Activated T-helper 1 cell treated with anti-CD3 and anti-CD28 coated beads, Interleukin-12 subunit alpha, Interleukin-12 subunit beta, Interleukin-2, Interleukin-4 antibody, amounts not matched to agents 30 ng/mL and 10 ng/mL and 1 ng/mL, durations not matched to agents 14 hours and 24 hours and 36 hours (primary cell): ENCODE measurements at regions not wholly inside any gene's neighbourhood (a gene's known extent, or its start where the extent isn't known, plus 50 kb on each side); places are given as distances from the start of the nearest gene placed in this dataset.
"Not testable (repeated sequence)": the region's sequence is repeated elsewhere in the genome, so short reads cannot be mapped to it uniquely, and the experiment has no call there.

Source experiments
- DNase-seq: peaks from one replicate; pipeline ENCODE4 v3.0.0; 2021; ENCODE audit warnings: low spot score
- H3K27ac Mint-ChIP-seq: one replicate; pipeline ENCODE4 v1.8.0; 2021; ENCODE audit warnings: mild to moderate bottlenecking, mixed read lengths
- H3K27me3 Mint-ChIP-seq: one replicate; pipeline ENCODE4 v1.8.0; 2022; ENCODE audit warnings: mild to moderate bottlenecking, moderate library complexity, mixed read lengths; ENCODE audit not compliant: insufficient read depth
- H3K36me3 Mint-ChIP-seq: one replicate; pipeline ENCODE4 v1.8.0; 2021; ENCODE audit warnings: low read depth, mixed read lengths
- H3K4me1 Mint-ChIP-seq: one replicate; pipeline ENCODE4 v1.8.0; 2021; ENCODE audit warnings: low read depth, mixed read lengths
- H3K4me3 Mint-ChIP-seq: one replicate; pipeline ENCODE4 v1.8.0; 2021; ENCODE audit warnings: mild to moderate bottlenecking, moderate library complexity, mixed read lengths
- H3K9me3 Mint-ChIP-seq: one replicate; pipeline ENCODE4 v1.8.0; 2021; ENCODE audit warnings: mixed read lengths
- intact Hi-C: fragments of 100-400 bp; cut with micrococcal nuclease; formaldehyde crosslinking; loops from one replicate; pipeline ENCODE4 v1.15.1; 2024

DNA sequence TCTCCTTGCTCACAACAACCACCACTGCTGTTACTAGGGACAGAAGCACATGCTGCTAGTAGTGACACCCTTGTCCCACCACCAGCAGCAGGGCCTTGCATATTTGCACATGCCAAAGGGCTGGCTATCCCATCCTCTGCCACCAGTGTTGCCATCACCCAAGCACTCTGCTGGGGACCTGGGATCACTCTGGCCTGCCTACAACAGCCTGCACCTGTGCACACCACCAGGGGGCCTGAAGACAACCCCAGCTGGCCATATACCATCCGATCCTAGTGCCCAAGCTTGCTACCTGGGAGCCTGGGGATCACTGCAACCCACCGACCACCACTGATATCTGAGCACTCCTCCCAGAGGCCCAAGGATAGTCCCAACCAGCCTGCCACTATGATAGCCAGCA is 99.9 kb upstream of the FANCL start:
- intact Hi-C loops: no loop called here
- no peak overlapping the region for H3K27ac Mint-ChIP-seq
- H3K4me3 Mint-ChIP-seq: no peak overlapping the region
- peaks cover 13% of the 10 kb centered on the region for H3K9me3 Mint-ChIP-seq
- no peaks in the 10 kb centered on the region for H3K27me3 Mint-ChIP-seq
- no peaks in the 10 kb centered on the region for H3K36me3 Mint-ChIP-seq
- no peaks in the 10 kb centered on the region for H3K4me1 Mint-ChIP-seq
- no peak for DNase-seq

DNA sequence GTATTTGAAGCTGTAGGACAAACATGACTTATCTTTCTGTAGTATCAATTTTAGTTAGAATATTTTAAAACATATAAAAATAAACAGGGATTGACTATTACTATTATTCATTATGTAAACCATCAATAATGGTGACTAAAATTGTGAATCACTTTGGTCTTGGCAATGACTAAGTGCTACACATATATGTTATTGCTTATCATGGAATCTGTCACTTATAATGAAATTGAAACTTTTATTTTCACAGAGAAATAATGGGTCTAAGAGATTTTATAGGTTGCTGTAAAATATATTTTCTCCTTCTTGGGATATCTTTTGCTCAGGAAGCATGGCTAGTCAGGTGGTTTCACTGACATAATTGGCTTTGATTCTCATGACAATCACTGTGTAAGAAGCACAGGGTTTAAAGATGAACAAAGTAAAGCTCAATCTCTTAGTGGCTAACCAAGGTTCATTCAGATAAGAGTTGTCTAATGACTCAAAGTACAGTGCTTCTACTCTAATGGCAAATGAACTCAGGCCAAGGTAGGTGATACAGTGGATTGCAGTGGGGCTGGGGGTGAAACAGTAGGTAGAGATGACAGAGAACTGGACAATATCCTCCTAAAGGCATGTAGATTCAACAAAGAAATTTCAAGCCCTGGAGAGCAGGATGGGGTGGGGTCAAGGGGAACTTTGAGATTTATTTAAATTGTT is 98.6 kb upstream of the FANCL start:
- H3K27me3 Mint-ChIP-seq: peaks cover 6% of the 10 kb centered on the region
- peaks cover 13% of the 10 kb centered on the region for H3K9me3 Mint-ChIP-seq
- DNase-seq: no peak
- H3K27ac Mint-ChIP-seq: no peak overlapping the region
- H3K4me1 Mint-ChIP-seq: no peaks in the 10 kb centered on the region
- intact Hi-C loops: no loop called here
- no peak overlapping the region for H3K4me3 Mint-ChIP-seq
- no peaks in the 10 kb centered on the region for H3K36me3 Mint-ChIP-seq

- no peaks in the 10 kb centered on the region for H3K9me3 Mint-ChIP-seq
- peaks cover 6% of the 10 kb centered on the region for H3K27me3 Mint-ChIP-seq
- intact Hi-C loops: no loop called here
- no peak for DNase-seq
- no peak overlapping the region for H3K4me3 Mint-ChIP-seq
- no peaks in the 10 kb centered on the region for H3K4me1 Mint-ChIP-seq
- H3K36me3 Mint-ChIP-seq: no peaks in the 10 kb centered on the region
- no peak overlapping the region for H3K27ac Mint-ChIP-seq
These were observed 95.3 kb upstream of the FANCL start for GRCh38 chr2:58336416-58336815.

DNA sequence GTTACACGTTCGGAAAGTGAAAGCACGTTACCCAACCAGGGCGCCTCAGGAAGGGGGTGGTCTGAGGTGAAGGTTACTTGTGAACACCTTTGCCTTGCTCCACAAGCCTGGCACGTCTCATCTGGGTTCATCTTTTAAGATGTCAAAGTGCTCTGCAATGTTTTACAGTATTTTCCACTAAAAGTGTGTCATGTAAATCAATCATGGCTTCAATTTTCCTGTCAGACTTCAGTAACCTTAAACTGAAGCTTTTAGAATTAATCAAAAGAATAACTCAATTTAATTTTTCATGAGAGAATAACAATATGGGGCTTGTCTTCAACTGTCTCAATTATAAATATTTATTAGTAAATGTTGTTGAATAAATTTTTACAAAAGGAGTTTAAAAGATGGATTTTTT is 93.3 kb upstream of the FANCL start:
- H3K27me3 Mint-ChIP-seq: peaks cover 6% of the 10 kb centered on the region
- no peaks in the 10 kb centered on the region for H3K36me3 Mint-ChIP-seq
- no peak for DNase-seq
- H3K27ac Mint-ChIP-seq: no peak overlapping the region
- H3K4me1 Mint-ChIP-seq: no peaks in the 10 kb centered on the region
- H3K9me3 Mint-ChIP-seq: no peaks in the 10 kb centered on the region
- no peak overlapping the region for H3K4me3 Mint-ChIP-seq
- intact Hi-C loops: no loop called here

GRCh38 chr2:58325296-58325895 is 84.3 kb upstream of the FANCL start:
- H3K9me3 Mint-ChIP-seq, H3K27ac Mint-ChIP-seq, intact Hi-C loops, H3K36me3 Mint-ChIP-seq, DNase-seq, H3K4me1 Mint-ChIP-seq, H3K4me3 Mint-ChIP-seq, H3K27me3 Mint-ChIP-seq: not testable (repeated sequence)

DNA sequence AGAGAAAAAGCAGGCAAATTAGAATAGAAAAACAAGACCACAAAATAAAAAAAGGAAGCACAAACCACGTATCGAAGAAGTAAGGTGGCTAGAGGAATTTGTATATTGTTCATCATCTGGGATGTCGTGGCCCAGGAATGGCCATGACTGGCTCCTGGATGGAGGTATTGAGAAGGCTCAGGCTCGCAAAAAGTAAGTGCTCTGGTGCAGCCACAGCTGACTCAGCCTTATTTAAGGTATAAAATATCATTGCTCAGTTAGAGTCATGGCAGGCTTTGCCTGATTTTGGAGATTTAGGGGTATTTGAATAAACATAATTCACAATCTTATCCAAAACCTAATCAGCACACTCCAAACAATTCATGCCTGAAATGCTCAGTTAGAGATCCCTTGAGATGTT is 78.4 kb upstream of the FANCL start:
- Mint-ChIP-seq H3K27ac (no peak overlapping the region), H3K4me3 (no peak overlapping the region), H3K4me1 (no peaks in the 10 kb centered on the region), H3K9me3 (no peaks in the 10 kb centered on the region), H3K27me3 (no peaks in the 10 kb centered on the region), H3K36me3 (no peaks in the 10 kb centered on the region)
- intact Hi-C loops: no loop called here
- DNase-seq: no peak

- H3K4me1 Mint-ChIP-seq, intact Hi-C loops, H3K4me3 Mint-ChIP-seq, H3K27me3 Mint-ChIP-seq, H3K27ac Mint-ChIP-seq, DNase-seq, H3K36me3 Mint-ChIP-seq, H3K9me3 Mint-ChIP-seq: not testable (repeated sequence)
These were observed 77.8 kb upstream of the FANCL start for GRCh38 chr2:58318949-58319348.

GRCh38 chr2:58313926-58314325 is 72.8 kb upstream of the FANCL start:
- Mint-ChIP-seq H3K4me1 (no peaks in the 10 kb centered on the region), H3K27ac (no peak overlapping the region), H3K36me3 (no peaks in the 10 kb centered on the region), H3K4me3 (no peak overlapping the region), H3K27me3 (peaks cover 3% of the 10 kb centered on the region), H3K9me3 (no peaks in the 10 kb centered on the region)
- intact Hi-C loops: no loop called here
- DNase-seq: no peak

DNA sequence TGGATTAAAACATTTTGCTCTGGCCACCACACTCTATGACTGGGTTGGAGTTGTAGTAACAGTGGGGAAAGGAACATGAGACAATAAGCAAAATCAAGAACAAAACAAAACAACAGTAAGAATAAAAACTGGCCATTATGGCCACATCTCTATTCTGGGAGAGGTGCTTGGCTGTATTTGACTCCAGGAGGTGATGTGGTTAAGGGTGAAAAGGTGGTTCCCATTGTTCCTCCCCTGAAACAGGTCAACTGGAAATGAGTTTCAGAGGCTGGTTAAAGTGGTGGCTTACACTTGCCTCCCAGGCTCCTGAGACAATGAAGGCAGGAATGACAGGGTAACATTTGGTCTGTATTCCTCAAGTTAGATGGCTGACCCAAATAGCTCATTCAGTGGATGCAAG is 67.3 kb upstream of the FANCL start:
- intact Hi-C loops: no loop called here
- peaks cover 4% of the 10 kb centered on the region for H3K27me3 Mint-ChIP-seq
- no peaks in the 10 kb centered on the region for H3K36me3 Mint-ChIP-seq
- DNase-seq: no peak
- H3K4me1 Mint-ChIP-seq: no peaks in the 10 kb centered on the region
- H3K27ac Mint-ChIP-seq: no peak overlapping the region
- H3K4me3 Mint-ChIP-seq: no peak overlapping the region
- no peaks in the 10 kb centered on the region for H3K9me3 Mint-ChIP-seq

- intact Hi-C loops: no loop called here
- no peaks in the 10 kb centered on the region for H3K9me3 Mint-ChIP-seq
- no peaks in the 10 kb centered on the region for H3K4me1 Mint-ChIP-seq
- no peak overlapping the region for H3K4me3 Mint-ChIP-seq
- H3K27me3 Mint-ChIP-seq: peaks cover 7% of the 10 kb centered on the region
- H3K27ac Mint-ChIP-seq: no peak overlapping the region
- DNase-seq: no peak
- H3K36me3 Mint-ChIP-seq: no peaks in the 10 kb centered on the region
These were observed 63.7 kb upstream of the FANCL start for GRCh38 chr2:58304843-58305242.

DNA sequence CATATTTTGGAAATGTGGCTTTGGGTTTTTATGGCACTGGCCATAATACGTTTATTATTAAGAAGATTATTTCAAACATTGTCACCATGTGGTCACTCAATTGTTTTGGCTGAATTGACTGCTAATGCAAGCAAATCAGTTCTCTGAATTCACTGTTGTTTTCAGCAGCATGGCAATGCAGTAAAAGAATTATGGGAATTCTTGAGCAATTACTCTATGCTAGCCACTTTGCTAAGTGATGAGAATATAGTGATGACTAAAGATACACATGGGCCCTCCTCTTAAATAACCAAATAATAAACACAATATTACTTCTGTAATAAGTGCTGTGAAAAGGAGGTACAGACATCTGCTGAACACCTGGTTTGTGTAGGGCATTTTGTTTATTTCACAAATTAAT is 58.0 kb upstream of the FANCL start:
- Mint-ChIP-seq H3K9me3 (no peaks in the 10 kb centered on the region), H3K36me3 (no peaks in the 10 kb centered on the region), H3K27ac (no peak overlapping the region), H3K27me3 (peaks cover 4% of the 10 kb centered on the region), H3K4me1 (no peaks in the 10 kb centered on the region), H3K4me3 (no peak overlapping the region)
- intact Hi-C loops: no loop called here
- DNase-seq: no peak

DNA sequence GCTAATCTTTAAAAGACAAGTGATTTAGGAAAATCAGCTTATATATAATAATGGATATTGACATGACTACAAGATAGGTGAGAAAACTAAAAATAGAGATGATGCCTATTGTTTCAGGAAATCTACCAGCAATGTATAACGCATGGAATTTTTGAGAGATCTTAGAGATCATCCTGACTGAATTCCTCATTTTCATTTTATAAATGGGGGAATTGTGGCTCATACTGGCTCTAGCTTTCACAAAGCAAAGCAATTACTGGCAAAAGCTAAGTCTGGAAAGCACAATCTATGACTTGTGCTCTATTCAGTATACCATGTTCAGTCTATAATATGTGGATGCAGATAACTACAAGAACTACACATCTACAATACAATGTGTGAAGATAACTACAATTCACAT is 51.9 kb upstream of the FANCL start:
- no peaks in the 10 kb centered on the region for H3K9me3 Mint-ChIP-seq
- intact Hi-C loops: no loop called here
- H3K36me3 Mint-ChIP-seq: no peaks in the 10 kb centered on the region
- peaks cover 2% of the 10 kb centered on the region for H3K27me3 Mint-ChIP-seq
- no peak for DNase-seq
- no peak overlapping the region for H3K4me3 Mint-ChIP-seq
- H3K27ac Mint-ChIP-seq: no peak overlapping the region
- no peaks in the 10 kb centered on the region for H3K4me1 Mint-ChIP-seq

DNA sequence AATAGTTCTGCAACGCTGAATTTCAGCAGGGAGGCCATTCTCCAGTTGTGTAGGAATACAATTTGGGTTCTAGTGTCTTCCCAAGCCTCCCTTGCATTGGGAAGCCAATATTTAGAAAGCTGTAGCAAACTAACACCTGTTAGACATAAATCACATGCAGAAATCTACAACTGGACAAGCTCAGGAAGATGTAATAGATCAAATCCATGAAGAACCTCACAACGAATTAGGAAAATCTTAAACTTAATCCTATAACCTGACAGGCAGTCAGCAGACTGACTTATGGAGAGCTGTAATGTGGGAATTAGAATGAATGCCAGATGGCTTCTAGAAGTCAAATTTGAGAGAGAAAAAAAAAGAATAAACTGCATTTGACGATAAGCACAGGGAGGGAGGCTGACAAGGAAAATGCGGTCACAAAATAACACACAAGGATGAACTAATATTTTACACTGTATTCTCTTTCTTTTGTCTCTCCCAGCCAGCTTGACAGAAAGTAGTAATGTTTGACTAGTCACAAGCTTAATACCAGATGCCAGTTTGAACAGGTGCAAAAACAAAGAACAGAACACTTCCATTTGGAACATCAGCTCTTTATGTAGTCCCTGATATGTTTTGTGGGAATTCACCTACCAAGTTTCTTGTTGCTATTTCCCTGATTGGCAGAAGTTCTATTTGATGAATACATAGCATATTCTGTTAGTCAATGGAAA is 50.8 kb upstream of the FANCL start:
- H3K9me3 Mint-ChIP-seq: no peaks in the 10 kb centered on the region
- H3K4me1 Mint-ChIP-seq: no peaks in the 10 kb centered on the region
- H3K36me3 Mint-ChIP-seq: no peaks in the 10 kb centered on the region
- intact Hi-C loops: no loop called here
- H3K27me3 Mint-ChIP-seq: peaks cover 2% of the 10 kb centered on the region
- no peak overlapping the region for H3K4me3 Mint-ChIP-seq
- DNase-seq: no peak
- no peak overlapping the region for H3K27ac Mint-ChIP-seq
